GM12878 (cell line): ENCODE measurements at regions not wholly inside any gene's neighbourhood (a gene's known extent, or its start where the extent isn't known, plus 50 kb on each side); places are given as distances from the start of the nearest gene placed in this dataset.

ENCODE experiments used
- ATAC-seq: fragments of 200-7000 bp; cut with Tn5 transposase; 3 replicates; pipeline ENCODE4 v1.9.1; 2020; ENCODE audit warnings: mild to moderate bottlenecking, moderate library complexity
- BruUV-seq: library from RNA; stranded (reverse); fragments of 400-500 nt; replicated peaks from 2 replicates; lab custom pipeline; 2021; lab: Mats Ljungman, UMichigan
- CTCF ChIA-PET: fragments of 300-600 bp; sonication (Branson Sonifier 250); formaldehyde crosslinking; extraction: SDS; loops from one replicate; lab custom pipeline; 2021; ENCODE audit warnings: inconsistent platforms; lab: Yijun Ruan, JAX
- POLR2A ChIA-PET: fragments of 350-600 bp; formaldehyde crosslinking; extraction: SDS; loops from one replicate; lab custom pipeline; 2021; ENCODE audit warnings: inconsistent platforms; lab: Charles Lee
- RAD21 ChIA-PET: fragments of 300-600 bp; sonication (Branson Sonifier 250); formaldehyde crosslinking; loops from one replicate; lab custom pipeline; 2023; ENCODE audit warnings: antibody characterized with exemption; ENCODE audit not compliant: unreplicated experiment; lab: Charles Lee
- SMC1A ChIA-PET: fragments of 300-600 bp; sonication (Branson Sonifier 250); formaldehyde crosslinking; loops from one replicate; lab custom pipeline; 2023; ENCODE audit not compliant: unreplicated experiment, uncharacterized antibody; lab: Charles Lee
- DNase-seq: peaks from one replicate; pipeline ENCODE4 v3.0.0-alpha.2; 2011; ENCODE audit warnings: low read depth, low spot score
- FAIRE-seq: peaks from 3 replicates; lab custom pipeline; 2011; peaks lifted over from hg19 to GRCh38; lab: Jason Lieb, UNC
- H2AFZ ChIP-seq: 2 replicates; pipeline ENCODE4 v1.6.0; 2011; ENCODE audit warnings: low read depth, low read length, control low read depth; ENCODE audit not compliant: control insufficient read depth
- H3K27ac ChIP-seq: 2 replicates; pipeline ENCODE4 v1.5.1; 2011; ENCODE audit warnings: control low read depth; ENCODE audit not compliant: control insufficient read depth, insufficient read depth
- H3K27me3 ChIP-seq, 2 experiments: replicated peaks in 1 of 2; 2 replicates each; pipeline versions ENCODE4 v1.6.0 to v1.6.1; 2011; ENCODE audit warnings: low read length in 1 of 2; ENCODE audit not compliant: control insufficient read depth in 2 of 2, insufficient read depth in 2 of 2
- H3K36me3 ChIP-seq, 2 experiments: 2 replicates each; pipeline ENCODE4 v1.5.1; 2011; ENCODE audit warnings: low read length in 1 of 2; ENCODE audit not compliant: control insufficient read depth in 2 of 2, insufficient read depth in 2 of 2
- H3K4me1 ChIP-seq: 2 replicates; pipeline ENCODE4 v1.6.1; 2011; ENCODE audit warnings: mild to moderate bottlenecking, low read length, moderate library complexity, mixed read lengths; ENCODE audit not compliant: control insufficient read depth, insufficient read depth
- H3K4me2 ChIP-seq: 2 replicates; pipeline ENCODE4 v1.6.0; 2011; ENCODE audit warnings: control low read depth; ENCODE audit not compliant: control insufficient read depth, insufficient read depth
- H3K4me3 ChIP-seq: fragments of 200-600 bp; sonication (generic); 2 replicates; pipeline ENCODE4 v1.5.1; 2016
- H3K79me2 ChIP-seq: 2 replicates; pipeline ENCODE4 v1.6.0; 2011; ENCODE audit warnings: low read length; ENCODE audit not compliant: control insufficient read depth, insufficient read depth
- H3K9ac ChIP-seq: 2 replicates; pipeline ENCODE4 v1.8.0; 2011; ENCODE audit warnings: low read length, control low read depth, mixed read lengths; ENCODE audit not compliant: control insufficient read depth, insufficient read depth
- H3K9me3 ChIP-seq: replicated peaks from 3 replicates; pipeline ENCODE4 v1.5.1; 2011; ENCODE audit warnings: mild to moderate bottlenecking, low read length; ENCODE audit not compliant: control insufficient read depth, insufficient read depth
- H4K20me1 ChIP-seq: 2 replicates; pipeline ENCODE4 v1.6.0; 2011; ENCODE audit not compliant: control insufficient read depth, insufficient read depth
- CREM ChIP-seq: IDR thresholded peaks from 2 replicates; pipeline ENCODE4 v1.6.1; 2014; ENCODE audit warnings: antibody characterized with exemption, low read depth
- ETV6 ChIP-seq, 2 experiments: fragments of 450-650 bp in 1 of 2; IDR thresholded peaks in 1 of 2; conservative IDR thresholded peaks in 1 of 2; 2 replicates each; pipeline ENCODE4 v1.6.1; 2014; ENCODE audit warnings: antibody characterized with exemption in 1 of 2, borderline replicate concordance in 1 of 2, low read depth in 1 of 2, mild to moderate bottlenecking in 1 of 2, moderate library complexity in 1 of 2
- JUND ChIP-seq: IDR thresholded peaks from 2 replicates; pipeline ENCODE4 v1.6.1; 2012; ENCODE audit warnings: low read depth, mild to moderate bottlenecking, low read length, improper control_type of control experiment, moderate library complexity
- KDM1A ChIP-seq: fragments of 200-600 bp; sonication (generic); IDR thresholded peaks from 2 replicates; pipeline ENCODE4 v1.6.1; 2016; ENCODE audit warnings: borderline replicate concordance
- KLF5 ChIP-seq: fragments of 450-650 bp; IDR thresholded peaks from 2 replicates; pipeline ENCODE4 v1.6.1; 2014; ENCODE audit warnings: mild to moderate bottlenecking; ENCODE audit not compliant: partially characterized antibody
- MYC ChIP-seq: IDR thresholded peaks from 2 replicates; pipeline ENCODE4 v1.6.1; 2011; ENCODE audit warnings: mild to moderate bottlenecking, low read length, moderate library complexity, inconsistent platforms; ENCODE audit not compliant: insufficient read depth, insufficient replicate concordance, insufficient read length, severe bottlenecking
- RUNX3 ChIP-seq: IDR thresholded peaks from 2 replicates; pipeline ENCODE4 v1.6.1; 2012; ENCODE audit warnings: low read length, inconsistent platforms
- SP1 ChIP-seq: IDR thresholded peaks from one replicate; pipeline ENCODE4 v1.6.1; 2011; ENCODE audit warnings: low read depth, low read length
- SREBF1 ChIP-seq: IDR thresholded peaks from 2 replicates; pipeline ENCODE4 v1.6.1; 2012; ENCODE audit warnings: mild to moderate bottlenecking, low read length
- TARDBP ChIP-seq: IDR thresholded peaks from 2 replicates; pipeline ENCODE4 v1.6.1; 2016; ENCODE audit warnings: borderline replicate concordance
- ZZZ3 ChIP-seq: IDR thresholded peaks from 2 replicates; pipeline ENCODE4 v1.6.1; 2011; ENCODE audit warnings: low read depth; ENCODE audit not compliant: control insufficient read depth, insufficient read length
- WGBS: methylation state at CpG from one replicate; pipeline ENCODE4 v1.1.6; 2016; ENCODE audit warnings: low lambda C conversion rate; ENCODE audit not compliant: insufficient replicate concordance, insufficient coverage; ENCODE audit errors: missing lambda C conversion rate; 5-methylcytosine and 5-hydroxymethylcytosine counted together
- in situ Hi-C: fragments of 300-500 bp; cut with MboI; formaldehyde crosslinking; loops from 9 replicates; pipeline ENCODE4 v1.14.3; 2018; ENCODE audit warnings: mixed read lengths
- intact Hi-C: fragments of 100-400 bp; cut with micrococcal nuclease; formaldehyde crosslinking; loops from one replicate; pipeline ENCODE4 v1.14.2; 2022; ENCODE audit not compliant: unreplicated experiment
- TF ChIP-seq, protein P1 (sequence below): fragments of 450-650 bp; IDR thresholded peaks from 2 replicates; pipeline ENCODE4 v1.6.1; 2017; ENCODE audit warnings: mild to moderate bottlenecking, low read depth, inconsistent platforms; ENCODE audit not compliant: poor library complexity, severe bottlenecking

GRCh38 chr5:143501310-143502044 lies 98.0 kb upstream of the NR3C1 start:
- WGBS = 85% methylated on average over 7 of the region's 7 CpGs
- DNase-seq (no peak), ATAC-seq (no peak), FAIRE-seq (no peak)
- in situ Hi-C loops = no loop called here
- TF ChIP-seq TARDBP (no peak), RUNX3 (no peak), ZZZ3 (no peak), CREM (no peak), JUND (no peak), KDM1A (no peak), SREBF1 (no peak), ETV6 (conservative IDR thresholded peaks at IDR 0.05 in 1 of 2, IDR thresholded peaks at IDR 0.05 in 1 of 2; ENCODE audit: borderline replicate concordance in 1 of 2, low read depth in 1 of 2) (no peak), SP1 (no peak), MYC (no peak), KLF5 (no peak)
- TF ChIP-seq, protein P1, sequence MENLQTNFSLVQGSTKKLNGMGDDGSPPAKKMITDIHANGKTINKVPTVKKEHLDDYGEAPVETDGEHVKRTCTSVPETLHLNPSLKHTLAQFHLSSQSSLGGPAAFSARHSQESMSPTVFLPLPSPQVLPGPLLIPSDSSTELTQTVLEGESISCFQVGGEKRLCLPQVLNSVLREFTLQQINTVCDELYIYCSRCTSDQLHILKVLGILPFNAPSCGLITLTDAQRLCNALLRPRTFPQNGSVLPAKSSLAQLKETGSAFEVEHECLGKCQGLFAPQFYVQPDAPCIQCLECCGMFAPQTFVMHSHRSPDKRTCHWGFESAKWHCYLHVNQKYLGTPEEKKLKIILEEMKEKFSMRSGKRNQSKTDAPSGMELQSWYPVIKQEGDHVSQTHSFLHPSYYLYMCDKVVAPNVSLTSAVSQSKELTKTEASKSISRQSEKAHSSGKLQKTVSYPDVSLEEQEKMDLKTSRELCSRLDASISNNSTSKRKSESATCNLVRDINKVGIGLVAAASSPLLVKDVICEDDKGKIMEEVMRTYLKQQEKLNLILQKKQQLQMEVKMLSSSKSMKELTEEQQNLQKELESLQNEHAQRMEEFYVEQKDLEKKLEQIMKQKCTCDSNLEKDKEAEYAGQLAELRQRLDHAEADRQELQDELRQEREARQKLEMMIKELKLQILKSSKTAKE = no peak
- Histone ChIP-seq H3K79me2 (no peaks in the 10 kb centered on the region), H3K27ac (no peak overlapping the region), H2AFZ (no peak overlapping the region), H3K4me2 (no peak overlapping the region), H3K36me3 (no peaks in the 10 kb centered on the region), H3K27me3 (no peaks in the 10 kb centered on the region), H4K20me1 (no peaks in the 10 kb centered on the region), H3K9me3 (no peaks in the 10 kb centered on the region; the same call in 2 of the 3 replicates), H3K4me1 (no peaks in the 10 kb centered on the region), H3K9ac (no peak overlapping the region), H3K4me3 (no peak overlapping the region)
- ChIA-PET SMC1A (interaction anchor here (0.6 to 2.3 kb wide), 3 partner anchors 10 to 294 kb away, joined by 3 to 10 read pairs (median 3); no protein-coding TSS in a partner anchor), CTCF (interaction anchor here (1.4 to 1.8 kb wide), 2 partner anchors 10 to 11 kb away, joined by 3 to 5 read pairs; no protein-coding TSS in a partner anchor), RAD21 (interaction anchor here (0.6 kb wide), 1 partner anchor 43 kb away, joined by 3 read pairs; no protein-coding TSS in a partner anchor), POLR2A (interaction anchor here (0.5 kb wide), 1 partner anchor 62 kb away, joined by 3 read pairs; no protein-coding TSS in a partner anchor)
- intact Hi-C loops = loop anchor here (10.0 kb wide), 1 partner anchor 253 kb away; no protein-coding TSS in a partner anchor
- BruUV-seq = no TSS peak
